Ascending aorta (tissue), 2 donors: ENCODE measurements at regions not wholly inside any gene's neighbourhood (a gene's known extent, or its start where the extent isn't known, plus 50 kb on each side); places are given as distances from the start of the nearest gene placed in this dataset.

Source experiments
- DNase-seq, 2 donors: peaks; one replicate each; pipeline ENCODE4 v3.0.0-alpha.2; 2019; ENCODE audit warnings: low spot score in 2 of 2
- H3K27ac ChIP-seq, 2 donors: fragments of 200-600 bp; sonication (generic); one replicate each; pipeline ENCODE4 v1.5.1; 2016 to 2017; ENCODE audit warnings: mild to moderate bottlenecking in 1 of 2
- H3K27me3 ChIP-seq: fragments of 200-600 bp; sonication (generic); one replicate; pipeline ENCODE4 v1.5.1; 2017
- H3K36me3 ChIP-seq, 2 donors: fragments of 200-600 bp; sonication (generic); one replicate each; pipeline ENCODE4 v1.5.1; 2016
- H3K4me1 ChIP-seq, 2 donors: fragments of 200-600 bp; sonication (generic); one replicate each; pipeline ENCODE4 v1.5.1; 2016 to 2017; ENCODE audit warnings: mild to moderate bottlenecking in 1 of 2
- H3K4me3 ChIP-seq, 2 donors: fragments of 200-600 bp; sonication (generic); one replicate each; pipeline ENCODE4 v1.5.1; 2016 to 2017; ENCODE audit warnings: mild to moderate bottlenecking in 1 of 2
- H3K9me3 ChIP-seq, 2 donors: fragments of 200-600 bp; sonication (generic); one replicate each; pipeline ENCODE4 v1.5.1; 2016
- intact Hi-C: fragments of 100-400 bp; cut with DNase I; formaldehyde crosslinking; loops from one replicate; pipeline ENCODE4 v1.15.1; 2023
- TF ChIP-seq, protein P1 (sequence below), 3 experiments: fragments of 200-600 bp in 2 of 3; fragments of 450-650 bp in 1 of 3; sonication (generic) in 2 of 3; IDR thresholded peaks; one replicate each; pipeline ENCODE4 v1.5.1; 2016 to 2019; ENCODE audit warnings: antibody characterized with exemption in 3 of 3, mild to moderate bottlenecking in 1 of 3, moderate library complexity in 1 of 3

- no peak overlapping the region for H3K4me3 ChIP-seq
- H3K27me3 ChIP-seq = no peaks in the 10 kb centered on the region
- no peaks in the 10 kb centered on the region for H3K9me3 ChIP-seq
- H3K36me3 ChIP-seq = no peaks in the 10 kb centered on the region
- DNase-seq = no peak
- no peak overlapping the region for H3K27ac ChIP-seq
- TF ChIP-seq, protein P1, sequence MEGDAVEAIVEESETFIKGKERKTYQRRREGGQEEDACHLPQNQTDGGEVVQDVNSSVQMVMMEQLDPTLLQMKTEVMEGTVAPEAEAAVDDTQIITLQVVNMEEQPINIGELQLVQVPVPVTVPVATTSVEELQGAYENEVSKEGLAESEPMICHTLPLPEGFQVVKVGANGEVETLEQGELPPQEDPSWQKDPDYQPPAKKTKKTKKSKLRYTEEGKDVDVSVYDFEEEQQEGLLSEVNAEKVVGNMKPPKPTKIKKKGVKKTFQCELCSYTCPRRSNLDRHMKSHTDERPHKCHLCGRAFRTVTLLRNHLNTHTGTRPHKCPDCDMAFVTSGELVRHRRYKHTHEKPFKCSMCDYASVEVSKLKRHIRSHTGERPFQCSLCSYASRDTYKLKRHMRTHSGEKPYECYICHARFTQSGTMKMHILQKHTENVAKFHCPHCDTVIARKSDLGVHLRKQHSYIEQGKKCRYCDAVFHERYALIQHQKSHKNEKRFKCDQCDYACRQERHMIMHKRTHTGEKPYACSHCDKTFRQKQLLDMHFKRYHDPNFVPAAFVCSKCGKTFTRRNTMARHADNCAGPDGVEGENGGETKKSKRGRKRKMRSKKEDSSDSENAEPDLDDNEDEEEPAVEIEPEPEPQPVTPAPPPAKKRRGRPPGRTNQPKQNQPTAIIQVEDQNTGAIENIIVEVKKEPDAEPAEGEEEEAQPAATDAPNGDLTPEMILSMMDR (IDR thresholded peaks at IDR 0.05) = no peak
- no peaks in the 10 kb centered on the region for H3K4me1 ChIP-seq
- intact Hi-C loops = loop anchor here (10.0 kb wide), 1 partner anchor 226 kb away; no protein-coding TSS in a partner anchor
These were observed 165.6 kb upstream of the PRICKLE2 start for GRCh38 chr3:64390893-64391292.

DNA sequence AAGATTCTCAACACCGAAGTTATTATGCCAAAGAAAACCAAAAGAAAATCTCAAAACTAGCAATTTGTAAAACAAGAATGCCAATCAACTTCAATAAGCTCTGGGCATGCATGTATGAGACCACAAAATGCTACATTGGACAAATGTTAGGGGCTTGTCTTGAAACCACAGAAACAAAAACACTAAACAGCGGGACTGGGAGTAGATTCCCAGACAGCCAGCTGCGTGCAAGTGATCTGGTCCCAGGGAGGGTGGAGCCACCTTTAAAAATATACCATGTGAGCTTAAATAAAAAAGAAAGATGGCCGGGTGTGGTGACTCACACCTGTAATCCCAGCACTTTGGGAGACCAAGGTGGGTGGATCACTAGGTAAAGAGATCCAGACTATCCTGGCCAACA, 163.6 kb upstream of the PRICKLE2 start:
- TF ChIP-seq, protein P1 (IDR thresholded peaks at IDR 0.05) = no peak

DNA sequence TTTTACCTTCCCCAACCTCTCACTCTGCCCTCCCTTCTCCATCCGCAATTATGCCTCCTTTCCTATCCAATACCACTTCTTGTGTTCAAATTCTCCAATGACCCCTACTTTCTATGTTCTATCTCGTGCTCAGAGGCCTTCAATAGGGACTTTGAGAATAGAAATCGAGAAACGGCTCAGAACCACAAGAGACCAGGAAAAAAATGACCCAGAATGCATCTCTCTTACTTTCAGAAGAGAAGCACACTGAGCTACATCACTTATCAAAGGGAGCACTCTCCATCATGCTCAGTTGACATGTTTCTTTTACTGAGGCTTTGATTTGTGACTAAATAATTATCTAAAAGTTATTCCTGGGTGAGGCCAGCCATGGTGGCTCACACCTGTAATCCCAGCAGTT, 162.4 kb upstream of the PRICKLE2 start:
- Histone ChIP-seq H3K27me3 (no peaks in the 10 kb centered on the region), H3K9me3 (no peaks in the 10 kb centered on the region), H3K4me3 (no peak overlapping the region), H3K4me1 (no peaks in the 10 kb centered on the region), H3K27ac (no peak overlapping the region), H3K36me3 (no peaks in the 10 kb centered on the region)
- TF ChIP-seq, protein P1 (IDR thresholded peaks at IDR 0.05) = no peak
- DNase-seq = no peak
- intact Hi-C loops = no loop called here

More for the DNA sequence above, 163.6 kb upstream of the PRICKLE2 start:
- no peak overlapping the region for H3K4me3 ChIP-seq
- H3K27ac ChIP-seq = no peak overlapping the region
- intact Hi-C loops = no loop called here
- H3K27me3 ChIP-seq = no peaks in the 10 kb centered on the region
- H3K4me1 ChIP-seq = no peaks in the 10 kb centered on the region
- no peaks in the 10 kb centered on the region for H3K36me3 ChIP-seq
- H3K9me3 ChIP-seq = no peaks in the 10 kb centered on the region
- no peak for DNase-seq

- Histone ChIP-seq H3K27ac (no peak overlapping the region), H3K36me3 (no peaks in the 10 kb centered on the region), H3K4me3 (no peak overlapping the region), H3K27me3 (no peaks in the 10 kb centered on the region), H3K4me1 (no peaks in the 10 kb centered on the region), H3K9me3 (no peaks in the 10 kb centered on the region)
- intact Hi-C loops = no loop called here
- TF ChIP-seq, protein P1 (IDR thresholded peaks at IDR 0.05) = no peak
- no peak for DNase-seq
These were observed 160.0 kb upstream of the PRICKLE2 start for GRCh38 chr3:64385277-64385676.

- Histone ChIP-seq H3K27ac (no peak overlapping the region), H3K4me1 (no peaks in the 10 kb centered on the region), H3K9me3 (no peaks in the 10 kb centered on the region), H3K4me3 (no peak overlapping the region), H3K27me3 (no peaks in the 10 kb centered on the region), H3K36me3 (no peaks in the 10 kb centered on the region)
- DNase-seq = no peak
- intact Hi-C loops = no loop called here
- TF ChIP-seq, protein P1 (IDR thresholded peaks at IDR 0.05) = no peak
These were observed 159.3 kb upstream of the PRICKLE2 start for GRCh38 chr3:64384561-64384960.

GRCh38 chr3:64382153-64382552, 156.9 kb upstream of the PRICKLE2 start:
- Histone ChIP-seq H3K4me1 (no peaks in the 10 kb centered on the region), H3K27me3 (no peaks in the 10 kb centered on the region), H3K27ac (no peak overlapping the region), H3K9me3 (no peaks in the 10 kb centered on the region), H3K4me3 (no peak overlapping the region), H3K36me3 (no peaks in the 10 kb centered on the region)
- DNase-seq = no peak
- intact Hi-C loops = no loop called here
- TF ChIP-seq, protein P1 (IDR thresholded peaks at IDR 0.05) = no peak
